GM18868 (cell line): ENCODE measurements at regions not wholly inside any gene's neighbourhood (a gene's known extent, or its start where the extent isn't known, plus 50 kb on each side); places are given as distances from the start of the nearest gene placed in this dataset.
"Not testable (repeated sequence)": the region's sequence is repeated elsewhere in the genome, so short reads cannot be mapped to it uniquely, and the experiment has no call there.

Experiments used
- ATAC-seq: cut with Tn5 transposase; IDR thresholded peaks from one replicate; pipeline ENCODE4 v1.9.1; 2021; ENCODE audit warnings: mild to moderate bottlenecking, moderate library complexity; ENCODE audit not compliant: unreplicated experiment

DNA sequence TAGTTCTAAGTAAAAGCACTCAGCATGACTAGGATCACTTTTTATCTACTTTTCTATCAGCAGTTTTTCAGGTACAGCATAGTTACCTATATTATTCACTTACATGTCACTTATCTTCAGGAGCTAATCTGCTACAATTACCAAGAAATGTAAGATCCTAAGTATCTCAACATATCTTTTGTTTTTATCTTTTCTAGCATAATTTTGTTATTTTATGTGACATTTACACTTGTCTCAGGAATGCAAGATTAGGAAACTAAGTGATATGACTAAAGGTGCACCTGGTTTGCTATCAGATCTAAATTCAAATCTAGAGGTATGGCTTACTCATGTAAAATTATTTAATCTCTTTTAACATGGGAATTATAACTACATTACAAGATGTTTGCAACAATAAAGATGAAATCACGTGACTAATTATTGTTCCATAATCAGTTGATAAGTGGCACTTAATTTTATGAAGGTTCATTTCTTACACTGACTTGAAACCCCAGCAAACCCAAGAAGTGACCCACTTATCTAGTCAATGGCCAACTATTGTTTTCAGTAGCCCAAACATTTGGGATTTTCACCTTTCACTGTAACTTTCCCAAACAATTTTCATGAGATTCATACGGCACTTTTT is 390.3 kb upstream of the PCDH15 start:
- ATAC-seq: no peak

- ATAC-seq: peak; percentile 49
These were observed 383.0 kb upstream of the PCDH15 start for GRCh38 chr10:55183993-55184392.

DNA sequence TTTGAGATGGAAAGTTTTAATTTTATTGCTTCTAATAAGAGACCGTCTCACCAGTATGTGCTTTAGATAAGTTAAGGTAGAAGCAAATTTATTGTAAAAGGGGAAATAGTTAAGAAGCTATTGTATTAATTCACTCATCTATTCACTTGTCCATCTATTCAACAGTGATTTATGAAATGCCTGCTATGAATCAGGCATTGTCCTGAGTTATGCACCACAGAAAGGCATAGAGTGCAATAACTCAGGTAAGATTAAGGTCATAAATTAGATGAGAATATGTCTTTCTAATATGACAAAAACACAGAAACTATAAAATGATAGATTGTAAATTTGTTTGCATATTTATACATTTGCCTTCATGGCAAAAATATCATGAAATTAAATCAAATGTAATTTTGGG is 379.3 kb upstream of the PCDH15 start:
- no peak for ATAC-seq

- no peak for ATAC-seq
These were observed 373.4 kb upstream of the PCDH15 start for GRCh38 chr10:55174419-55174818.

DNA sequence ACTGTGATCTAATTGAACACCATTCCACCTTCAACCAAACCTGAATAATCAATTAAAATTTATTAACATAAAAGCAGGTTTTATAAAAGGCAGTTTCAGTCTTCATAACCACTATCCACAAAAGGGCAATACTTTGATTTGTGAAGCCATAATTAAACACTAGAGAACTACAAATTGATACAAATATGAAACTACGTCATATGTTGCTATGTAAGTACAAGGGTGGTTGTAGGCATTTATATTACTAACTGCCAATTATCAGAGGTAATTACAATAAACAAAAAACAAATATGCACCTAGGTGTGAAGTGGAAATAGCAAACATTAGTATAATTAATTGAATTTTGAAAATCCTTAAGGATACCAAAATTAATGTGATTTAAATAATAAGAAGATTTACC is 368.5 kb upstream of the PCDH15 start:
- no peak for ATAC-seq

GRCh38 chr10:55168343-55168742 is 367.3 kb upstream of the PCDH15 start:
- no peak for ATAC-seq

DNA sequence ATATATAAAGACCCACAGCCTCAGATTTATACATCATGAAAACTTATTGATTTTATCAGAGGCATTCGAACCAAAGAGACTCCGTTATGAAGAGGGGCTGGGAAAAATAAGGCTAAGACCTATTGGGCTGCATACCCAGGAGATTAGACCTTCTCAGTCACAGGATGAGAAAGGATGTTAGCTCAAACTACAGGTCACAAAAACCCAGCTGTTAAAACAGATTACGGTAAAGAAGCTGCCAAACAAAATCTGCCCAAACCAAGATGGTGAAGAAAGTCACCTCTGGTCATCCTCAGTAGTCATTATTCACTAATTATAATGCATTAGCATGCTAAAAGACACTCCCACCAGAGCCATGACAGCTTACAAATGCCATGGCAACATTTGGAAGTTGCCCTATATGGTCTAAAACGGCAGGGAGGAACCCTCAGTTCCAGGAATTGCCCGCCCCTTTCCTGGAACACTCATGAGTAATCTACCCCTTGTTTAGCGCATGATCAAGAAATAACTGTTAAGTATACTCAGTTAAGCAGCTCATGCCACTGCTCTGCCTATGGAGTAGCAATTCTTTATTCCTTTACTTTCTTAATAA is 362.5 kb upstream of the PCDH15 start:
- ATAC-seq: no peak

DNA sequence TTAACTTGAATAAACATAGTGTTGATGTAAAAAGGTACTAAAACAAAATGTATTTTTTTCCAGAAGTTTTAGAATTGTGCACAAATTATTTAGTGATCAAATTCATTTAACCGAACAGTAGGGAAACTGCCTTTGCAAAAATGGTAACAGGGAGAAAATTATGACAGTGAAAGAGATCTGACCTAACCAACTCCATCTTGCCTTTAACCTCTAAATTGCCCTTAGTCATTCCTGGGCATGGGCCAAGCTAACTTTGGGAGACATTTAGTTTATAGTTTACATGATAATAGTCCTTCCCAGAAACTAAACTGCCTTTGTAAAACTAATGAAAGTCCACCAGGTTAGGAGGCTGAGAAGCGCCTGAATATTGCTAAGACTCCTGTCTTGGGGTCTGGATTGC is 361.3 kb upstream of the PCDH15 start:
- not testable (repeated sequence) for ATAC-seq

- no peak for ATAC-seq
These were observed 359.7 kb upstream of the PCDH15 start for GRCh38 chr10:55160655-55161283.

DNA sequence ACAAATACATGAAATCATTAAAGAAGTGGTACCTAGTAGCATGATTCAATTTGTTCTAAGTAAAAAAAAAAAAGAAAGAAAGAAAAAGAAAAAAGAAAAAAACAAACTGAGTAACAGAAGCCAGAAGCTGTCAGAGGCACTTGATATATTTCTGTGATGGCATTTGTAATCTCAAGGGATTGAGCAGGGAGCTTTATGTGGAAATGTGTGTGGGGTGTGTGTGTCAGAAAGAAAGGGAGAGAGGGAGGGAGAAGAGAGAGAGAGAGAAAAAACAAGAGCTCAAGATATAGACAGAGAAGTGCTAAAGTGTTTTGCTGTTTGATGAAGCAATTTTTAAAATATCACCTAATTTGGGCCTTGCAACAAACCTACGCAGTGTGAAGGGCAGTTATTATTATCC is 357.6 kb upstream of the PCDH15 start:
- no peak for ATAC-seq

GRCh38 chr10:55146032-55146431 is 345.0 kb upstream of the PCDH15 start:
- ATAC-seq: no peak

GRCh38 chr10:55144001-55144400 is 343.0 kb upstream of the PCDH15 start:
- no peak for ATAC-seq

DNA sequence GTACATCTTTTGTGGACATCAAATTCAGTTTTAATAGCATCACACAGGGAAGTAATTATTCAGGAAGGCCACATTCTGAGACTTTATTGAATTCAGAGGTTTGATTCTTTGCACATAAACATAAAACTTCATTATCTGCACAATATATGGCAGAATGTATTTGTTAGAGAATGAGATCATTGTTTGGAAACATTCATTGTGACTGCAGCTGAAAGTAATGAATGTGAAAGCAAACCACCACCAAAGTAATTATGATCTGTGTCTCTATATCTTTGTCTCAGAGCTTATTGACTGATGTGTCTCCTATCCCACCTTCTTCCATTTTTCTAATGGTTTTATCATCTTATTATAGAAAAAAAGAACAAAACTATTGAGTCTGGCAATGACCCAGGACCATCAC is 340.9 kb upstream of the PCDH15 start:
- no peak for ATAC-seq

DNA sequence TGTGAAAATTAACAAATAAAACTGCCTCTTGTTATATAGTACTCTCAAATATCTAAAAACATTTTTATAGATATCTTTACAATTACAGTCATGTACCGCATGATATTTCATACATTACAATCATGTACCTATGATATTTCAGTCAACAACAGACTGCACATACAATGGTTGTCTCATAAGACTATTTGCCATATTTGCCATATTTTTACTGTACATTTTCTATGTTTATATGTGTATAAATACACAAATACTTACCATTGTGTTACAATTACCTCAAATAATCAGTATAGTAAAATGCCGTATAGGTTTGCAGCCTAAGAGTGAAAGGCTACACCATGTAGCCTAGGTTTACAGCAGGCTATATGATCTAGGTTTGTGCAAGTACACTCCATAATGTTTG is 336.0 kb upstream of the PCDH15 start:
- ATAC-seq: no peak

GRCh38 chr10:55104738-55105137 is 303.7 kb upstream of the PCDH15 start:
- ATAC-seq: no peak

DNA sequence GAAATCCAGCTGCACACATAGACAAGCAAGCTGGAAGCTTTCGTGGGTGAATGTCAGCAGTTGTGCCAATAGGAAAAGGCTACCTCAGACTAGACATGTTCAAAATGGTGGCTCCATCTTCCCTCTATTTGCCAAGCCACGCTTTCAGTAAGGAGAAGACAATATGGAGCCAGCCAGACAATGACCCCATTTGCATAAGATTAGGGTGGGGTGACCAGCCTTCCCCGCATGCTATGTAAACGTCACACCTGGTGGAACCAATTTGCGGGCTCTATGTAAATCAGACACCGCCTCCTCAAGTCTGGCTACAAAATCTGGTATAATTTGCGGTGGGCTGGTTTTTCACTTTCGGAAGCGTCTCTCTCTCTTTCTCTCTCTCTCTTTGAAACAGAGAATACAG is 297.4 kb upstream of the PCDH15 start:
- ATAC-seq: no peak

- ATAC-seq: peak; percentile 87
These were observed 290.8 kb upstream of the PCDH15 start for GRCh38 chr10:55091691-55092328.

DNA sequence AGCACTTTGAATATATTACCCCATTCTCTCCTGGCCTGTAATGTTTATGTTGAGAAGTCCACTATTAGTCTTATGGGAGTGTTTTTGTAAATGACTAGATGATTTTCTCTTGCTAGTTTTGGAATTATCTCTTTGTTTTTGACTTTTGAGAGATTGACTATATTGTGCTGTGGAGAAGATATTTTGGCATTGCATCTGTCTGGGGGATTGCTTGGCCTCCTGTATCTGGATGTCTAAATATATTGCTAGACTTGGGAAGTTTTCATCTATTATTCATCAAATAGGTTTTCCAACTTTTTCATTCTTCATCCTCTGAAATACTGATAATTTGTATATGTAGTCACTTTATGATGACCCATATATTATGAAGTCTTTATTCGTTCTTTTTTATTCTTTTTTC is 277.1 kb upstream of the PCDH15 start:
- ATAC-seq: no peak

GRCh38 chr10:55065185-55065584 is 264.2 kb upstream of the PCDH15 start:
- ATAC-seq: no peak

DNA sequence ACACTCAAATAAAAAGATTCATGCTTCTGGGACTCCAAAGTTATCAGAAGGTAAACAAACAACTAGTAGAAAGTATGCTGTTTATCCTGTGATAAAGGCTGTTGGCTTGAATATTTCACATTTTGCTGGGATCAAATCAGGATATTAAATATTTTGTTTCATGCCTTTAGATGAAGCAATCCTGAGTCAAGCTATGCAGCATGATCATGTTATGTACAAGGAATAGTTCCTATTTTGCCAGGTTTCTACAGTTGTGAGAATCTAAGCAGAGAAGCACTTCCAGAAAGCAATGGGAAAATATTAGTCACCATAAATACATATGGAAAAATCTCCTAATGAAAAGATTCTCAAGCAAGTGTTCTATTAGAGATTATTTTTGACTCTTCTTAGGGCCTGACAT is 262.8 kb upstream of the PCDH15 start:
- no peak for ATAC-seq

DNA sequence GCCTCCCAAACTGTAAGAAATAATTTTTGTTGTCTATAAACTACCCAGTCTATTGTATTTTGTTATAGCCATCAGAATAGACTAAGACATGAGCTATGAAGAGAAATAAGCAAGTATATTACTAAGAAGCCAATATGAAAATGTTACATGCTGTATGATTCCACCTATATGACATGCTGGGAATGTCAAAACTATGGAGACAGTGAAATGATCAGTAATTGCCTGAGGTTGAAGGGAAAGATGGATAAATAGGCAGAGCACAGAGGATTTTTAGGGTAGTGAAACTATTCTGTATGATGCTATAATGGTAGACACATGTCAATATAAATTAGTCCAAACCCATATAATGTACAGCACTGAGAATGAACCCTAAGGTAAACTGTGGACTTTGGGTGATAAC is 261.3 kb upstream of the PCDH15 start:
- no peak for ATAC-seq

- no peak for ATAC-seq
These were observed 257.8 kb upstream of the PCDH15 start for GRCh38 chr10:55058800-55059199.
